GM20000 (cell line): ENCODE measurements at regions not wholly inside any gene's neighbourhood (a gene's known extent, or its start where the extent isn't known, plus 50 kb on each side); places are given as distances from the start of the nearest gene placed in this dataset.

Experiments
- DNase-seq: peaks from one replicate; pipeline ENCODE4 v3.0.0; 2012; ENCODE audit warnings: low spot score
- CTCF ChIP-seq: IDR thresholded peaks from 2 replicates; pipeline ENCODE4 v1.5.1; 2012; ENCODE audit warnings: mild to moderate bottlenecking, control low read depth; ENCODE audit errors: extremely low read depth, missing control alignments

GRCh38 chr5:124234022-124234769 is 512.2 kb downstream of the ZNF608 start:
- no peak for DNase-seq
- TF ChIP-seq CTCF, result no peak

- TF ChIP-seq CTCF, result no peak
- no peak for DNase-seq
These were observed 513.9 kb downstream of the ZNF608 start for GRCh38 chr5:124232515-124232914.

- no peak for TF ChIP-seq CTCF
- no peak for DNase-seq
These were observed 514.6 kb downstream of the ZNF608 start for GRCh38 chr5:124231802-124232201.

- DNase-seq, result no peak
- no peak for TF ChIP-seq CTCF
These were observed 515.2 kb downstream of the ZNF608 start for GRCh38 chr5:124231230-124231629.

GRCh38 chr5:124230456-124230855 is 516.0 kb downstream of the ZNF608 start:
- no peak for DNase-seq
- no peak for TF ChIP-seq CTCF

- no peak for DNase-seq
- no peak for TF ChIP-seq CTCF
These were observed 517.1 kb downstream of the ZNF608 start for GRCh38 chr5:124229352-124229751.

GRCh38 chr5:124227914-124228313 is 518.5 kb downstream of the ZNF608 start:
- DNase-seq, result no peak
- TF ChIP-seq CTCF, result no peak
